22Rv1 (cell line): ENCODE measurements at regions not wholly inside any gene's neighbourhood (a gene's known extent, or its start where the extent isn't known, plus 50 kb on each side); places are given as distances from the start of the nearest gene placed in this dataset.

Experiments
- ZFX ChIP-seq: fragments of 450-650 bp; IDR thresholded peaks from 2 replicates; pipeline ENCODE4 v1.6.1; 2017; ENCODE audit warnings: antibody characterized with exemption, borderline replicate concordance
- TF ChIP-seq, protein P1 (sequence below): fragments of 450-650 bp; IDR thresholded peaks from 2 replicates; pipeline ENCODE4 v1.5.1; 2017; ENCODE audit warnings: mild to moderate bottlenecking

- TF ChIP-seq ZFX = no peak
- TF ChIP-seq, protein P1, sequence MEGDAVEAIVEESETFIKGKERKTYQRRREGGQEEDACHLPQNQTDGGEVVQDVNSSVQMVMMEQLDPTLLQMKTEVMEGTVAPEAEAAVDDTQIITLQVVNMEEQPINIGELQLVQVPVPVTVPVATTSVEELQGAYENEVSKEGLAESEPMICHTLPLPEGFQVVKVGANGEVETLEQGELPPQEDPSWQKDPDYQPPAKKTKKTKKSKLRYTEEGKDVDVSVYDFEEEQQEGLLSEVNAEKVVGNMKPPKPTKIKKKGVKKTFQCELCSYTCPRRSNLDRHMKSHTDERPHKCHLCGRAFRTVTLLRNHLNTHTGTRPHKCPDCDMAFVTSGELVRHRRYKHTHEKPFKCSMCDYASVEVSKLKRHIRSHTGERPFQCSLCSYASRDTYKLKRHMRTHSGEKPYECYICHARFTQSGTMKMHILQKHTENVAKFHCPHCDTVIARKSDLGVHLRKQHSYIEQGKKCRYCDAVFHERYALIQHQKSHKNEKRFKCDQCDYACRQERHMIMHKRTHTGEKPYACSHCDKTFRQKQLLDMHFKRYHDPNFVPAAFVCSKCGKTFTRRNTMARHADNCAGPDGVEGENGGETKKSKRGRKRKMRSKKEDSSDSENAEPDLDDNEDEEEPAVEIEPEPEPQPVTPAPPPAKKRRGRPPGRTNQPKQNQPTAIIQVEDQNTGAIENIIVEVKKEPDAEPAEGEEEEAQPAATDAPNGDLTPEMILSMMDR = no peak
Measured at GRCh38 chr13:80945328-80945727, 604.4 kb upstream of the SPRY2 start.
